Psoas muscle (tissue), 7 donors: ENCODE measurements at regions not wholly inside any gene's neighbourhood (a gene's known extent, or its start where the extent isn't known, plus 50 kb on each side); places are given as distances from the start of the nearest gene placed in this dataset.
"Not testable (repeated sequence)": the region's sequence is repeated elsewhere in the genome, so short reads cannot be mapped to it uniquely, and the experiment has no call there.

Experiments used
- ATAC-seq, 4 donors: fragments of 200-7000 bp; cut with Tn5 transposase; one replicate each; pipeline ENCODE4 v1.9.1; 2020; ENCODE audit warnings: moderate library complexity in 3 of 4, mild to moderate bottlenecking in 2 of 4
- DNase-seq, 2 donors: peaks; one replicate each; pipeline ENCODE4 v3.0.0-alpha.2; 2020
- H3K27ac ChIP-seq: fragments of 200-600 bp; one replicate; pipeline ENCODE4 v1.8.0; 2022
- H3K27me3 ChIP-seq, 3 donors: fragments of 200-600 bp in 1 of 3; one replicate each; pipeline versions ENCODE4 v1.6.1 to v1.8.0; 2013 to 2022; ENCODE audit warnings: low read length in 2 of 3, mild to moderate bottlenecking in 2 of 3, moderate library complexity in 1 of 3; ENCODE audit not compliant: insufficient read depth in 3 of 3
- H3K36me3 ChIP-seq, 2 donors: fragments of 200-600 bp in 1 of 2; one replicate each; pipeline versions ENCODE4 v1.6.1 to v1.8.0; 2013 to 2022; ENCODE audit warnings: low read depth in 1 of 2, mild to moderate bottlenecking in 1 of 2, moderate library complexity in 1 of 2; ENCODE audit not compliant: insufficient read depth in 1 of 2
- H3K4me1 ChIP-seq: fragments of 200-600 bp; one replicate; pipeline ENCODE4 v1.8.0; 2022
- H3K4me3 ChIP-seq: fragments of 200-600 bp; one replicate; pipeline ENCODE4 v1.8.0; 2022; ENCODE audit warnings: mild to moderate bottlenecking
- H3K9me3 ChIP-seq: fragments of 200-600 bp; one replicate; pipeline ENCODE4 v1.8.0; 2022
- WGBS, 3 donors: extraction: QIAGEN DNeasy Blood & Tissue Kit; methylation state at CpG; one replicate each; pipeline versions ENCODE4 v1.1.6 to v1.1.7; 2013; 5-methylcytosine and 5-hydroxymethylcytosine counted together
- intact Hi-C, 2 donors: fragments of 100-400 bp; cut with DNase I; formaldehyde crosslinking; loops; one replicate each; pipeline versions ENCODE4 v1.11.0 to v1.14.2; 2022
- TF ChIP-seq, protein P1 (sequence below): fragments of 200-600 bp; IDR thresholded peaks from one replicate; pipeline ENCODE4 v1.8.0; 2022; ENCODE audit warnings: antibody characterized with exemption
- donor health status: healthy with polysubstance abuse.
- donor health status: DM: no; HTN: no; CAD: no; lungs with moderate emphysema.
- donor health status: Bipolar disorder and iron deficiency.
- donor health status: healthy.
- donor health status: DM: yes; HTN: yes; CAD: no.
- donor health status: DM: no; HTN: no; CAD: no.
- donor health status: DM: yes; HTN: yes; CAD: no.

- no peaks in the 10 kb centered on the region for H3K4me1 ChIP-seq
Measured at GRCh38 chr2:11877764-11878163, 131.3 kb downstream of the LPIN1 start.

DNA sequence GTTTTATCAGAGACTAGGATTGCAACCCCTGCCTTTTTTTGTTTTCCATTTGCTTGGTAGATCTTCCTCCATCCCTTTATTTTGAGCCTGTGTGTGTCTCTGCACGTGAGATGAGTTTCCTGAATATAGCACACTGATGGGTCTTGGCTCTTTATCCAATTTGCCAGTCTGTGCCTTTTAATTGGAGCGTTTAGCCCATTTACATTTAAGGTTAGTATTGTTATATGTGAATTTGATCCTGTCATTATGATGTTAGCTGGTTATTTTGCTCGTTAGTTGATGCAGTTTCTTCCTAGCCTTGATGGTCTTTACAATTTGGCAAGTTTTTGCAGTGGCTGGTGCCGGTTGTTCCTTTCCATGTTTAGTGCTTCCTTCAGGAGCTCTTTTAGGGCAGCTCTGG, 138.8 kb downstream of the LPIN1 start:
- WGBS, 3 donors: 62 to 94% (median 83%) methylated on average over 3 to 4 of the region's 4 CpGs
- H3K36me3 ChIP-seq, intact Hi-C loops, DNase-seq, ATAC-seq, H3K4me1 ChIP-seq, H3K27me3 ChIP-seq, H3K4me3 ChIP-seq, H3K27ac ChIP-seq: not testable (repeated sequence)
- H3K9me3 ChIP-seq: peaks cover 14% of the 10 kb centered on the region

More at GRCh38 chr2:11877764-11878163, 131.3 kb downstream of the LPIN1 start:
- Histone ChIP-seq H3K9me3 (no peaks in the 10 kb centered on the region), H3K27me3 (peaks cover 0 to 3% (median 0%) of the 10 kb centered on the region in 3 donors), H3K27ac (no peak overlapping the region), H3K36me3 (no peaks in the 10 kb centered on the region), H3K4me3 (no peak overlapping the region)
- intact Hi-C loops: no loop called here
- DNase-seq (no peak), ATAC-seq (no peak)
- TF ChIP-seq, protein P1, sequence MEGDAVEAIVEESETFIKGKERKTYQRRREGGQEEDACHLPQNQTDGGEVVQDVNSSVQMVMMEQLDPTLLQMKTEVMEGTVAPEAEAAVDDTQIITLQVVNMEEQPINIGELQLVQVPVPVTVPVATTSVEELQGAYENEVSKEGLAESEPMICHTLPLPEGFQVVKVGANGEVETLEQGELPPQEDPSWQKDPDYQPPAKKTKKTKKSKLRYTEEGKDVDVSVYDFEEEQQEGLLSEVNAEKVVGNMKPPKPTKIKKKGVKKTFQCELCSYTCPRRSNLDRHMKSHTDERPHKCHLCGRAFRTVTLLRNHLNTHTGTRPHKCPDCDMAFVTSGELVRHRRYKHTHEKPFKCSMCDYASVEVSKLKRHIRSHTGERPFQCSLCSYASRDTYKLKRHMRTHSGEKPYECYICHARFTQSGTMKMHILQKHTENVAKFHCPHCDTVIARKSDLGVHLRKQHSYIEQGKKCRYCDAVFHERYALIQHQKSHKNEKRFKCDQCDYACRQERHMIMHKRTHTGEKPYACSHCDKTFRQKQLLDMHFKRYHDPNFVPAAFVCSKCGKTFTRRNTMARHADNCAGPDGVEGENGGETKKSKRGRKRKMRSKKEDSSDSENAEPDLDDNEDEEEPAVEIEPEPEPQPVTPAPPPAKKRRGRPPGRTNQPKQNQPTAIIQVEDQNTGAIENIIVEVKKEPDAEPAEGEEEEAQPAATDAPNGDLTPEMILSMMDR: no peak
- whole genome bisulfite sequencing, 3 donors: 93 to 95% (median 94%) methylated on average over 3 of the region's 3 CpGs

GRCh38 chr2:11886899-11887298, 140.5 kb downstream of the LPIN1 start:
- H3K4me3 ChIP-seq, H3K27me3 ChIP-seq, ATAC-seq, intact Hi-C loops, DNase-seq, H3K4me1 ChIP-seq, H3K27ac ChIP-seq, H3K36me3 ChIP-seq: not testable (repeated sequence)
- peaks cover 14% of the 10 kb centered on the region for H3K9me3 ChIP-seq
- 83 to 89% (median 88%) methylated on average over 8 of the region's 8 CpGs for WGBS, 3 donors

- DNase-seq (no peak), ATAC-seq (no peak)
- no peaks in the 10 kb centered on the region for H3K4me1 ChIP-seq
- H3K27ac ChIP-seq: no peak overlapping the region
- no peak overlapping the region for H3K4me3 ChIP-seq
- 59% methylated on average over 2 of the region's 2 CpGs for WGBS, 3 donors
- H3K36me3 ChIP-seq: no peaks in the 10 kb centered on the region
- intact Hi-C loops: no loop called here
- H3K27me3 ChIP-seq: no peaks in the 10 kb centered on the region
- TF ChIP-seq, protein P1: no peak
- peaks cover 14% of the 10 kb centered on the region for H3K9me3 ChIP-seq
Measured at GRCh38 chr2:11889101-11889850, 142.8 kb downstream of the LPIN1 start.

DNA sequence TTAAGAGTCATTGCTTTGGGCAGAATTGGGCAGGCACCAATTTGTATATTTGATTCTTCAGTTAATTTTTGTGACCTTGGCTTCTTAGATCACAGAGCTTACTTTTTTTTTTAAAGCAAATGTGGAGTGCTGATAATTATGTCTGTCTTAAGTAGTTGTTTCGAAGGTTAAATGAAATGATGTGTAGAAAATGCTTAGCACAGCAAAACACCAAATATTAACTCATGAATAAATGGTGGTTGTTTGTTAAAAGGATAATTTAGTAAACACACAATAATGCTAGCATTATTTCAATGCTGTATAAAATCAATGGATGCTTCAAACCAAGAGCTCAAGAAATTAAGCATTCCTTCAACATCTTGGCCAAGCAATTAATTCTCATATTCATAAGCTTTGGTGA, 143.4 kb downstream of the LPIN1 start:
- H3K27ac ChIP-seq: no peak overlapping the region
- H3K4me1 ChIP-seq: no peaks in the 10 kb centered on the region
- WGBS, 3 donors: 88 to 93% (median 90%) methylated on average over 1 of the region's 1 CpG
- peaks cover 14% of the 10 kb centered on the region for H3K9me3 ChIP-seq
- ATAC-seq (no peak), DNase-seq (no peak)
- H3K4me3 ChIP-seq: no peak overlapping the region
- no peaks in the 10 kb centered on the region for H3K36me3 ChIP-seq
- intact Hi-C loops: no loop called here
- TF ChIP-seq, protein P1: no peak
- H3K27me3 ChIP-seq: no peaks in the 10 kb centered on the region
